Neural crest cell (in vitro differentiated cells): ENCODE measurements at regions not wholly inside any gene's neighbourhood (a gene's known extent, or its start where the extent isn't known, plus 50 kb on each side); places are given as distances from the start of the nearest gene placed in this dataset.
"Not testable (repeated sequence)": the region's sequence is repeated elsewhere in the genome, so short reads cannot be mapped to it uniquely, and the experiment has no call there.

Experiments used
- DNase-seq: peaks from one replicate; pipeline ENCODE4 v3.0.0; 2021; ENCODE audit warnings: low read depth, mixed read lengths, low spot score
- H3K27ac Mint-ChIP-seq: one replicate; pipeline ENCODE4 v1.8.0; 2021; ENCODE audit warnings: mild to moderate bottlenecking, mixed read lengths; ENCODE audit not compliant: unreplicated experiment
- H3K27me3 Mint-ChIP-seq: 2 replicates; pipeline ENCODE4 v1.8.0; 2021; ENCODE audit warnings: low read depth, mild to moderate bottlenecking, mixed read lengths
- H3K36me3 Mint-ChIP-seq: 2 replicates; pipeline ENCODE4 v1.8.0; 2021; ENCODE audit warnings: low read depth, mild to moderate bottlenecking, mixed read lengths
- H3K4me1 Mint-ChIP-seq: 2 replicates; pipeline ENCODE4 v1.8.0; 2021; ENCODE audit warnings: mixed read lengths
- H3K4me3 Mint-ChIP-seq: one replicate; pipeline ENCODE4 v1.8.0; 2021; ENCODE audit warnings: mild to moderate bottlenecking, mixed read lengths
- H3K9me3 Mint-ChIP-seq: 2 replicates; pipeline ENCODE4 v1.8.0; 2021; ENCODE audit warnings: mixed read lengths
- TF ChIP-seq, protein P1 (sequence below): fragments of 200-600 bp; sonication (generic); conservative IDR thresholded peaks from 2 replicates; pipeline ENCODE4 v1.5.0; 2021; ENCODE audit warnings: antibody characterized with exemption, mild to moderate bottlenecking

DNA sequence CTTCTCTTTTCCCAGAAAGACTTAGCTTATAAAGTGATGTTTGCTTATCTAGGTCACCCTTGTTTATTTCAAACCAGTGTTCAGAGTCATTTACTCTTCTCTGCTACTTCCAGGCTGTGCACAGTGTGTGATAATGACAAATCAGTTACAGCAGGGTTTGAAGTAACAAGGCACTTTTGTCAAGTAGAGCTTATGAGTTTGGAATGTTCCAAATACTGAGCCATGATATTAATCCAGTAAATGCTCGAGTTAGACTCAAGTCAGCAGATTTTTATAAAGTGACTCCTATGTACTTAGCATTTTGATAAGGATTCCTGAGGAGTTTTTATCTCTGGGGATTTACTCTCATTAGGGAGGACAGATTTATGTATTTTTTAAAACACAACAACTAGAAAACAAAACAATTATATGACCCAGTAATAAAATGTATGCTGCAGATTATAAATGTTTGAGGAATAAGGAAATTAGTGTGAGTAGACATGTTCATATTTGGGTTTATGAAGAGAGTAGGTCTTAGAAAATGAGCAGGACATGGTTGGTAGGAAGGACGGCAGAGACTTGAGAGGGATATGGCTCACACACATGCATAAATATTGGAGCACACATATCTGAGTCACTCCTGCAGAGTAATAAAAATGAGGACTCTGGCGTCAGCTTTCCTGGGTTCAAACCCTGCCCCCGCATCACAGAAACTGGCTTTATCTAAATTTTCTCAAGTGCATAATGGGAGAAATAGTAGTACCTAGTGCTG is 271.2 kb downstream of the FBXO8 start:
- Mint-ChIP-seq H3K36me3 (no peaks in the 10 kb centered on the region), H3K27me3 (peaks cover 71% of the 10 kb centered on the region), H3K4me1 (no peaks in the 10 kb centered on the region), H3K9me3 (no peaks in the 10 kb centered on the region), H3K4me3 (no peak overlapping the region), H3K27ac (no peak overlapping the region)
- DNase-seq, result no peak
- TF ChIP-seq, protein P1, sequence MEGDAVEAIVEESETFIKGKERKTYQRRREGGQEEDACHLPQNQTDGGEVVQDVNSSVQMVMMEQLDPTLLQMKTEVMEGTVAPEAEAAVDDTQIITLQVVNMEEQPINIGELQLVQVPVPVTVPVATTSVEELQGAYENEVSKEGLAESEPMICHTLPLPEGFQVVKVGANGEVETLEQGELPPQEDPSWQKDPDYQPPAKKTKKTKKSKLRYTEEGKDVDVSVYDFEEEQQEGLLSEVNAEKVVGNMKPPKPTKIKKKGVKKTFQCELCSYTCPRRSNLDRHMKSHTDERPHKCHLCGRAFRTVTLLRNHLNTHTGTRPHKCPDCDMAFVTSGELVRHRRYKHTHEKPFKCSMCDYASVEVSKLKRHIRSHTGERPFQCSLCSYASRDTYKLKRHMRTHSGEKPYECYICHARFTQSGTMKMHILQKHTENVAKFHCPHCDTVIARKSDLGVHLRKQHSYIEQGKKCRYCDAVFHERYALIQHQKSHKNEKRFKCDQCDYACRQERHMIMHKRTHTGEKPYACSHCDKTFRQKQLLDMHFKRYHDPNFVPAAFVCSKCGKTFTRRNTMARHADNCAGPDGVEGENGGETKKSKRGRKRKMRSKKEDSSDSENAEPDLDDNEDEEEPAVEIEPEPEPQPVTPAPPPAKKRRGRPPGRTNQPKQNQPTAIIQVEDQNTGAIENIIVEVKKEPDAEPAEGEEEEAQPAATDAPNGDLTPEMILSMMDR, result no peak

DNA sequence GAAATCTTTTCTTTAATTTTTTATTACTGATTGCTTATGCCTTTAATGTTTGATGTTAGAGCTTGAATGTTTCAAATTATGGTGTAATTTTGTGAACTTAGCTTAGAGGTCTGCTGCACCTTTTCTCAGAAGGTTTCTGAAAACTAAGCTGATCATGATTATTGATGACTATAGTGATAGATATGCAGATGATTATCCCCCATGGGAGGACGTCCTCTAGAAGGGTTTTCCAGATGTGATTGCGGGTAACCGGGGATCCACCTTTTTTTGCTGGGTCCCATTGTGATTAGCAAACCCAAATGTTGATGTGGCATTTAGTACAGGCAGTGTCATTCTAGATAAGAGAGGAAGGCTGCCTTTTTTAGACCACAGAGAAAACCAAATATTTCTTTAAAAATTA is 272.9 kb downstream of the FBXO8 start:
- H3K27ac Mint-ChIP-seq, result no peak overlapping the region
- no peaks in the 10 kb centered on the region for H3K9me3 Mint-ChIP-seq
- TF ChIP-seq, protein P1, result no peak
- H3K36me3 Mint-ChIP-seq, result no peaks in the 10 kb centered on the region
- H3K27me3 Mint-ChIP-seq, result peaks cover 70% of the 10 kb centered on the region
- no peak for DNase-seq
- H3K4me3 Mint-ChIP-seq, result no peak overlapping the region
- no peaks in the 10 kb centered on the region for H3K4me1 Mint-ChIP-seq

DNA sequence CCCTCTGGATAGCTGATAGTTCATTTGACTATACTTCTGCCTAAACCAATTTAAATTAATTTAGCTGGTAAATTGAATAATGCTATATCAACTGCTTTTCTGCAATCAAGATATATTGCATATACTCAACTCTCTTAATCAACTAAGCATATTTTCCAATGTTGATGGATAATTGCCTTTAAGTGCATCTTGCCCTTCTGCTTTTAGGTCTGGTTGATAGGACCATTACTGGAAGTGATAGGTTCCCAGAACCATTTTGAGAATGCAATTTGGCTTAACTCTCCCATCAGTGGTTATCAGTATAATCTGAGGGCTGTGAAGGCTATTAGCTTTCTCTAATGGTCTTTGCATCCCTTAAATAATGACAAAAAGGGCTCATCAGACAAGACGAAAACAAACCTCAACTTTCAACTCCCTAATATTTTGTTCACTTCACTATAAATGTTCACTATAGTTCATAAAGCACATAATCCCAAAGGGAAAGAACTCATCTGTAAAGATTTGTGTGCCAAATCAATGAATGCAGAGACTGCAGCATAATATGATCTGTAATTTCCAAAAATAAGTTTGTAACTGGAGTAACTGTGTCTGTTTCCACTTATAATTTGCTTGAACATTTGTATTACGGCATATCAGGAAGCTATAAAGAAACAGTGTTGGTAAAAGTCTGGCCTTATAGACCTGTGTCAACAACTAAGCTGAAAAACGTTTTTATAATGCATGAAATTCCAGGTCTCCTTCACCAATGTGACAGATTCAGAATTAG is 273.6 kb downstream of the FBXO8 start:
- H3K27ac Mint-ChIP-seq, result no peak overlapping the region
- peaks cover 71% of the 10 kb centered on the region for H3K27me3 Mint-ChIP-seq
- TF ChIP-seq, protein P1, result no peak
- no peak overlapping the region for H3K4me3 Mint-ChIP-seq
- H3K9me3 Mint-ChIP-seq, result no peaks in the 10 kb centered on the region
- no peaks in the 10 kb centered on the region for H3K36me3 Mint-ChIP-seq
- DNase-seq, result no peak
- no peaks in the 10 kb centered on the region for H3K4me1 Mint-ChIP-seq

DNA sequence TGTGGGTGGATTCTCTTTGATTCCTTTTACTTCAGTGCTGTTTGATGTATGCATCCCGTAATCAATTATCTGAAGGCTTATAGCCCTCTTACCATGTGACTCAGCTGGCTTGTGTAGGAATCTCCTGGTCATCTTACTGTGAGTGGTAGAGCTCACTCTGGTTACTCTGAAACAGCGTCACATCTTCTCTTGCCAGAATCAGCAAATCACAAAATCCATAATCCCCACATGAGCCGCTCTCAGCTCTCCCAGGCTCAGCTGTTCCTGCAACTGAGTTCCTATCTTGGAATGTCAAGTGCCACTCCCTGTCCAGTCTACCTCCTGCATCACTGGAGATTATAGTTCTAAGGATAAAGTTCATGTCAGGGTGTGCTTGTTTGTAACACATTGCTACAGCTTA is 278.0 kb downstream of the FBXO8 start:
- Mint-ChIP-seq H3K4me1 (no peaks in the 10 kb centered on the region), H3K4me3 (no peak overlapping the region), H3K36me3 (no peaks in the 10 kb centered on the region), H3K27me3 (peaks cover 75% of the 10 kb centered on the region), H3K9me3 (no peaks in the 10 kb centered on the region), H3K27ac (no peak overlapping the region)
- TF ChIP-seq, protein P1, result no peak
- DNase-seq, result no peak

DNA sequence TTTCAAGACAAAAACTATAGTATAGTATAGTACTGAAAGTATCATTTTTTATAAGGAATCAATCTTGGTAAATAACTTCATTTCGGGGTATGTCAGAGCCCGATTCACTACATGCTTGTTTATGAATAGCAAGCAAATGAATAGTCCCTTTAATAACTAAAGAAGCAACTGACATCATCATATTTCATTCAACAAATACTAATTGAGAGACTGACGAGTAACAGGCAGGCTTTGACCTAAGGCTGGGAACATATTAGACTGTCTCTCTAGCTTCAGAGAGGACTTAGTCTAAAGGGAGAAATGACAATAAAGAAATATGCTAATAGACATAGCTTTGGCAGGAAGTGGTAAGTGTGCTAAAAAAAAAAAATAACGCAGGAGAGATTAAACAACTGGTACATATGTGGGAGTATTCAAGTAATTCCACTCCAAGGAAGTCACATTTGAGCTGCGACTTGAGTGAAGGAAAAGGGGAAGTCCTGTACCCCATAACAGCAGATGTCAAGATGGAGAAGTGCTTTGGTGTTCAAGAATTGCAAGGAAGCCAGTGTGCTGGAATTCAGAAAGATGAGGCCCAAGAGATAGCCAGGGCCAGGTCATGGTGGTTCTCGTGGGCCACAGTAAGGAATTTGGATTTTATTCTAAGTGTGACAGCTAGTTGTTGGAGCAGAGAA is 284.9 kb downstream of the FBXO8 start:
- Mint-ChIP-seq H3K36me3 (no peaks in the 10 kb centered on the region), H3K27ac (no peak overlapping the region), H3K9me3 (no peaks in the 10 kb centered on the region), H3K4me3 (no peak overlapping the region), H3K4me1 (no peaks in the 10 kb centered on the region), H3K27me3 (peaks cover 49% of the 10 kb centered on the region)
- TF ChIP-seq, protein P1, result no peak
- DNase-seq, result no peak

DNA sequence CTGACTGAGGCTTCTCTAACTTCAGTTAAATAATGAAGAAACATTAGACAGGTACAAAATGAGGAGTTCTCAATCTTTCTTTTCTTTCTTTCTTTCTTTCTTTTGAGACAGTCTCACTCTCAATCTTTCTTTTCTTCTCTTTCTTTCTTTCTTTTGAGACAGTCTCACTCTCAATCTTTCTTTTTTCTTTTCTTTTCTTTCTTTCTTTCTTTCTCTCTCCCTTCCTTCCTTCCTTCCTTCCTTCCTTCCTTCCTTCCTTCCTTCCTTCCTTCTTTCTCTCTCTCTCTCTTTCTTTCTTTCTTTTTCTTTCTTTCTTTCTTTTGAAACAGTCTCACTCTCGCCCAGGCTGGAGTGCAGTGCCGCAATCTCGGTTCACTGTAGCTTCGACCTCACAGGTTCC is 287.7 kb downstream of the FBXO8 start:
- H3K4me1 Mint-ChIP-seq, H3K9me3 Mint-ChIP-seq, H3K4me3 Mint-ChIP-seq, H3K36me3 Mint-ChIP-seq, H3K27ac Mint-ChIP-seq, DNase-seq: not testable (repeated sequence)
- peaks cover 33% of the 10 kb centered on the region for H3K27me3 Mint-ChIP-seq
